Adrenal gland (tissue), 9 donors: ENCODE measurements at regions not wholly inside any gene's neighbourhood (a gene's known extent, or its start where the extent isn't known, plus 50 kb on each side); places are given as distances from the start of the nearest gene placed in this dataset.
"Not testable (repeated sequence)": the region's sequence is repeated elsewhere in the genome, so short reads cannot be mapped to it uniquely, and the experiment has no call there.

Experiments
- DNase-seq, 7 donors: peaks; one replicate each; pipeline ENCODE4 v3.0.0-alpha.2; 2019 to 2020
- H3K27ac ChIP-seq, 5 donors: fragments of 200-600 bp; sonication (generic) in 4 of 5; 1 replicate in 3 of 5; 2 replicates in 2 of 5; pipeline versions ENCODE4 v1.5.1 to v1.8.0; 2016 to 2020; ENCODE audit warnings: mild to moderate bottlenecking in 1 of 5
- H3K27me3 ChIP-seq: fragments of 200-600 bp; 2 replicates; pipeline ENCODE4 v1.8.0; 2021
- H3K36me3 ChIP-seq, 2 donors: fragments of 200-600 bp; replicated peaks in 1 of 2; 1 replicate in 1 of 2; 2 replicates in 1 of 2; pipeline versions ENCODE4 v1.5.1 to v1.8.0; 2018 to 2022
- H3K4me1 ChIP-seq, 2 donors: fragments of 200-600 bp; replicated peaks in 1 of 2; 1 replicate in 1 of 2; 2 replicates in 1 of 2; pipeline versions ENCODE4 v1.5.1 to v1.8.0; 2018 to 2021
- H3K4me3 ChIP-seq, 4 donors: fragments of 200-600 bp; sonication (generic) in 3 of 4; one replicate each; pipeline ENCODE4 v1.5.1; 2016 to 2018
- H3K9me3 ChIP-seq, 3 donors: fragments of 200-600 bp; sonication (generic) in 1 of 3; replicated peaks in 1 of 3; 1 replicate in 2 of 3; 2 replicates in 1 of 3; pipeline versions ENCODE4 v1.5.1 to v1.8.0; 2016 to 2021
- CTCF ChIP-seq, 6 experiments: fragments of 450-650 bp in 4 of 6; fragments of 200-600 bp in 2 of 6; sonication (generic) in 1 of 6; IDR thresholded peaks; 1 replicate in 5 of 6; 2 replicates in 1 of 6; pipeline versions ENCODE4 v1.5.1 to v1.8.0; 2016 to 2021; ENCODE audit warnings: antibody characterized with exemption in 6 of 6, mild to moderate bottlenecking in 2 of 6, moderate library complexity in 1 of 6
- POLR2A ChIP-seq, 2 donors: fragments of 450-650 bp; IDR thresholded peaks; one replicate each; pipeline ENCODE4 v1.6.1; 2017; ENCODE audit warnings: antibody characterized with exemption in 2 of 2, mild to moderate bottlenecking in 2 of 2, moderate library complexity in 1 of 2
- WGBS, 4 donors: extraction: QIAGEN DNeasy Blood & Tissue Kit in 2 of 4; methylation state at CpG; one replicate each; pipeline versions ENCODE4 v1.1.5 to v1.1.7; 2013 to 2017; 5-methylcytosine and 5-hydroxymethylcytosine counted together
- intact Hi-C, 2 donors: fragments of 100-400 bp; cut with DNase I; formaldehyde crosslinking; loops; one replicate each; pipeline versions ENCODE4 v1.14.1 to v1.15.0; 2022 to 2023
- donor health status: healthy with polysubstance abuse.
- donor health status: Bipolar disorder and iron deficiency.
- donor health status: DM: yes; HTN: yes; CAD: no.
- donor health status: DM: no; HTN: no; CAD: no.
- donor health status: DM: no; HTN: no; CAD: no.

- WGBS, 4 donors: 79 to 87% (median 80%) methylated on average over 4 to 5 of the region's 5 CpGs
- H3K4me1 ChIP-seq: no peaks in the 10 kb centered on the region
- H3K27ac ChIP-seq: no peak overlapping the region
- H3K9me3 ChIP-seq: no peaks in the 10 kb centered on the region
- H3K27me3 ChIP-seq: no peaks in the 10 kb centered on the region
- no peak overlapping the region for H3K4me3 ChIP-seq
- DNase-seq: no peak
- intact Hi-C loops: no loop called here
- H3K36me3 ChIP-seq: no peaks in the 10 kb centered on the region
- TF ChIP-seq CTCF (IDR thresholded peaks at IDR 0.05) (no peak), POLR2A (IDR thresholded peaks at IDR 0.05) (no peak)
Measured at GRCh38 chr18:21980744-21981143, 188.6 kb upstream of the GATA6 start.

GRCh38 chr18:21981489-21981888, 187.9 kb upstream of the GATA6 start:
- H3K4me3 ChIP-seq, H3K4me1 ChIP-seq, DNase-seq, H3K36me3 ChIP-seq, H3K27me3 ChIP-seq, intact Hi-C loops, H3K27ac ChIP-seq, H3K9me3 ChIP-seq: not testable (repeated sequence)
- WGBS, 4 donors: 89 to 93% (median 90%) methylated on average over 11 of the region's 11 CpGs

- WGBS, 4 donors: 57 to 89% (median 80%) methylated on average over 1 of the region's 1 CpG
- intact Hi-C loops: loop anchor here in 1 of 2 donors (10.0 kb wide), 1 partner anchor 174 kb away; the partner anchor contains the start of gene GATA6
- TF ChIP-seq POLR2A (IDR thresholded peaks at IDR 0.05): no peak
- TF ChIP-seq CTCF (IDR thresholded peaks at IDR 0.05): no peak
Measured at GRCh38 chr18:21991081-21991534, 178.3 kb upstream of the GATA6 start.

GRCh38 chr18:21991886-21992285, 177.5 kb upstream of the GATA6 start:
- Histone ChIP-seq H3K36me3 (no peaks in the 10 kb centered on the region), H3K27me3 (no peaks in the 10 kb centered on the region), H3K4me3 (no peak overlapping the region), H3K9me3 (no peaks in the 10 kb centered on the region), H3K4me1 (no peaks in the 10 kb centered on the region), H3K27ac (no peak overlapping the region)
- no peak for TF ChIP-seq CTCF (IDR thresholded peaks at IDR 0.05)
- TF ChIP-seq POLR2A (IDR thresholded peaks at IDR 0.05): no peak
- intact Hi-C loops: loop anchor here in 1 of 2 donors (10.0 kb wide), 1 partner anchor 173 kb away; the partner anchor contains the start of gene GATA6
- WGBS, 4 donors: 94 to 96% (median 95%) methylated on average over 6 of the region's 6 CpGs
- DNase-seq: no peak

More at GRCh38 chr18:21991081-21991534, 178.3 kb upstream of the GATA6 start:
- no peak overlapping the region for H3K4me3 ChIP-seq
- H3K27me3 ChIP-seq: no peaks in the 10 kb centered on the region
- no peaks in the 10 kb centered on the region for H3K4me1 ChIP-seq
- no peaks in the 10 kb centered on the region for H3K36me3 ChIP-seq
- no peak overlapping the region for H3K27ac ChIP-seq
- no peaks in the 10 kb centered on the region for H3K9me3 ChIP-seq
- no peak for DNase-seq

- intact Hi-C loops: loop anchor here (5.0 to 10.0 kb wide), 2 partner anchors 168 to 171 kb away; partner anchors contain the start of gene GATA6 (in 2 of the 2)
- WGBS, 4 donors: 34 to 68% (median 38%) methylated on average over 3 of the region's 3 CpGs
- TF ChIP-seq CTCF (IDR thresholded peaks at IDR 0.05) (no peak), POLR2A (IDR thresholded peaks at IDR 0.05) (no peak)
- H3K9me3 ChIP-seq: no peaks in the 10 kb centered on the region
- no peaks in the 10 kb centered on the region for H3K36me3 ChIP-seq
- DNase-seq: peak; percentile 37 to 71 (median 58)
- H3K27me3 ChIP-seq: no peaks in the 10 kb centered on the region
- H3K4me1 ChIP-seq: peaks cover 0 to 8% of the 10 kb centered on the region in 2 donors
- H3K27ac ChIP-seq: peak overlapping the region in 3 of 5 donors; percentile 19 to 68 (median 24)
- H3K4me3 ChIP-seq: no peak overlapping the region
Measured at GRCh38 chr18:21996351-21996826, 173.0 kb upstream of the GATA6 start.
